ENCODE measurements at regions not wholly inside any gene's neighbourhood (a gene's known extent, or its start where the extent isn't known, plus 50 kb on each side); places are given as distances from the start of the nearest gene placed in this dataset.

- DNase-seq = no peak
- no peaks in the 10 kb centered on the region for H3K4me1 ChIP-seq (ENCODE audit: control insufficient read depth, insufficient read depth, low read length)
- H3K27me3 ChIP-seq (ENCODE audit: control insufficient read depth, insufficient read depth, low read length) = no peaks in the 10 kb centered on the region
- no peak overlapping the region for H3K27ac ChIP-seq (ENCODE audit: low read length)
- H3K4me3 ChIP-seq (ENCODE audit: low read length) = no peak overlapping the region
- no peaks in the 10 kb centered on the region for H3K9me3 ChIP-seq (ENCODE audit: control insufficient read depth, low read depth, low read length)
- no peaks in the 10 kb centered on the region for H3K36me3 ChIP-seq (ENCODE audit: control insufficient read depth, insufficient read depth, low read length)
- 100% methylated on average over 1 of the region's 2 CpGs for WGBS (ENCODE audit: insufficient coverage, low lambda C conversion rate)
Observed at GRCh38 chr7:125848157-125848556, 918.5 kb upstream of the POT1 start.

GRCh38 chr7:125847692-125848091 lies 918.1 kb upstream of the POT1 start:
- Histone ChIP-seq H3K4me1 (ENCODE audit: control insufficient read depth, insufficient read depth, low read length) (no peaks in the 10 kb centered on the region), H3K36me3 (ENCODE audit: control insufficient read depth, insufficient read depth, low read length) (no peaks in the 10 kb centered on the region), H3K4me3 (ENCODE audit: low read length) (no peak overlapping the region), H3K27me3 (ENCODE audit: control insufficient read depth, insufficient read depth, low read length) (no peaks in the 10 kb centered on the region), H3K27ac (ENCODE audit: low read length) (no peak overlapping the region), H3K9me3 (ENCODE audit: control insufficient read depth, low read depth, low read length) (no peaks in the 10 kb centered on the region)
- DNase-seq = no peak
- WGBS (ENCODE audit: insufficient coverage, low lambda C conversion rate) = no CpG with 5 or more reads among the region's 3 CpGs

GRCh38 chr7:125847055-125847454 lies 917.4 kb upstream of the POT1 start:
- Histone ChIP-seq H3K27me3 (ENCODE audit: control insufficient read depth, insufficient read depth, low read length) (no peaks in the 10 kb centered on the region), H3K27ac (ENCODE audit: low read length) (no peak overlapping the region), H3K4me3 (ENCODE audit: low read length) (no peak overlapping the region), H3K9me3 (ENCODE audit: control insufficient read depth, low read depth, low read length) (no peaks in the 10 kb centered on the region), H3K4me1 (ENCODE audit: control insufficient read depth, insufficient read depth, low read length) (no peaks in the 10 kb centered on the region), H3K36me3 (ENCODE audit: control insufficient read depth, insufficient read depth, low read length) (no peaks in the 10 kb centered on the region)
- 84% methylated on average over 3 of the region's 3 CpGs for whole genome bisulfite sequencing (ENCODE audit: insufficient coverage, low lambda C conversion rate)
- DNase-seq = no peak

GRCh38 chr7:125845686-125846085 lies 916.1 kb upstream of the POT1 start:
- WGBS (ENCODE audit: insufficient coverage, low lambda C conversion rate) = 100% methylated on average over 1 of the region's 1 CpG
- H3K4me1 ChIP-seq (ENCODE audit: control insufficient read depth, insufficient read depth, low read length) = no peaks in the 10 kb centered on the region
- no peaks in the 10 kb centered on the region for H3K36me3 ChIP-seq (ENCODE audit: control insufficient read depth, insufficient read depth, low read length)
- no peak for DNase-seq
- H3K4me3 ChIP-seq (ENCODE audit: low read length) = no peak overlapping the region
- no peaks in the 10 kb centered on the region for H3K27me3 ChIP-seq (ENCODE audit: control insufficient read depth, insufficient read depth, low read length)
- no peaks in the 10 kb centered on the region for H3K9me3 ChIP-seq (ENCODE audit: control insufficient read depth, low read depth, low read length)
- H3K27ac ChIP-seq (ENCODE audit: low read length) = no peak overlapping the region

- no peaks in the 10 kb centered on the region for H3K9me3 ChIP-seq (ENCODE audit: control insufficient read depth, low read depth, low read length)
- H3K4me3 ChIP-seq (ENCODE audit: low read length) = no peak overlapping the region
- no peaks in the 10 kb centered on the region for H3K4me1 ChIP-seq (ENCODE audit: control insufficient read depth, insufficient read depth, low read length)
- H3K27me3 ChIP-seq (ENCODE audit: control insufficient read depth, insufficient read depth, low read length) = no peaks in the 10 kb centered on the region
- H3K36me3 ChIP-seq (ENCODE audit: control insufficient read depth, insufficient read depth, low read length) = no peaks in the 10 kb centered on the region
- no CpG with 5 or more reads among the region's 2 CpGs for WGBS (ENCODE audit: insufficient coverage, low lambda C conversion rate)
- DNase-seq = no peak
- no peak overlapping the region for H3K27ac ChIP-seq (ENCODE audit: low read length)
Observed at GRCh38 chr7:125834421-125834820, 904.8 kb upstream of the POT1 start.

GRCh38 chr7:125833839-125834238 lies 904.2 kb upstream of the POT1 start:
- H3K4me3 ChIP-seq (ENCODE audit: low read length) = no peak overlapping the region
- no peaks in the 10 kb centered on the region for H3K36me3 ChIP-seq (ENCODE audit: control insufficient read depth, insufficient read depth, low read length)
- no peaks in the 10 kb centered on the region for H3K9me3 ChIP-seq (ENCODE audit: control insufficient read depth, low read depth, low read length)
- 85% methylated on average over 3 of the region's 8 CpGs for WGBS (ENCODE audit: insufficient coverage, low lambda C conversion rate)
- H3K4me1 ChIP-seq (ENCODE audit: control insufficient read depth, insufficient read depth, low read length) = no peaks in the 10 kb centered on the region
- no peak for DNase-seq
- H3K27ac ChIP-seq (ENCODE audit: low read length) = no peak overlapping the region
- no peaks in the 10 kb centered on the region for H3K27me3 ChIP-seq (ENCODE audit: control insufficient read depth, insufficient read depth, low read length)

- H3K27me3 ChIP-seq (ENCODE audit: control insufficient read depth, insufficient read depth, low read length) = no peaks in the 10 kb centered on the region
- H3K9me3 ChIP-seq (ENCODE audit: control insufficient read depth, low read depth, low read length) = no peaks in the 10 kb centered on the region
- no peaks in the 10 kb centered on the region for H3K4me1 ChIP-seq (ENCODE audit: control insufficient read depth, insufficient read depth, low read length)
- H3K4me3 ChIP-seq (ENCODE audit: low read length) = no peak overlapping the region
- H3K27ac ChIP-seq (ENCODE audit: low read length) = no peak overlapping the region
- no peak for DNase-seq
- no peaks in the 10 kb centered on the region for H3K36me3 ChIP-seq (ENCODE audit: control insufficient read depth, insufficient read depth, low read length)
Observed at GRCh38 chr7:125830743-125831142, 901.1 kb upstream of the POT1 start.

GRCh38 chr7:125828153-125828700 lies 898.6 kb upstream of the POT1 start:
- Histone ChIP-seq H3K9me3 (ENCODE audit: control insufficient read depth, low read depth, low read length) (no peaks in the 10 kb centered on the region), H3K36me3 (ENCODE audit: control insufficient read depth, insufficient read depth, low read length) (no peaks in the 10 kb centered on the region), H3K4me3 (ENCODE audit: low read length) (no peak overlapping the region), H3K27me3 (ENCODE audit: control insufficient read depth, insufficient read depth, low read length) (no peaks in the 10 kb centered on the region), H3K27ac (ENCODE audit: low read length) (no peak overlapping the region), H3K4me1 (ENCODE audit: control insufficient read depth, insufficient read depth, low read length) (no peaks in the 10 kb centered on the region)
- no peak for DNase-seq
- 100% methylated on average over 1 of the region's 3 CpGs for WGBS (ENCODE audit: insufficient coverage, low lambda C conversion rate)

- Histone ChIP-seq H3K27me3 (ENCODE audit: control insufficient read depth, insufficient read depth, low read length) (no peaks in the 10 kb centered on the region), H3K4me1 (ENCODE audit: control insufficient read depth, insufficient read depth, low read length) (no peaks in the 10 kb centered on the region), H3K36me3 (ENCODE audit: control insufficient read depth, insufficient read depth, low read length) (no peaks in the 10 kb centered on the region), H3K27ac (ENCODE audit: low read length) (no peak overlapping the region), H3K9me3 (ENCODE audit: control insufficient read depth, low read depth, low read length) (peaks cover 2% of the 10 kb centered on the region), H3K4me3 (ENCODE audit: low read length) (no peak overlapping the region)
- DNase-seq = no peak
Observed at GRCh38 chr7:125823538-125823937, 893.9 kb upstream of the POT1 start.

- H3K27ac ChIP-seq (ENCODE audit: low read length) = no peak overlapping the region
- no peaks in the 10 kb centered on the region for H3K36me3 ChIP-seq (ENCODE audit: control insufficient read depth, insufficient read depth, low read length)
- H3K4me3 ChIP-seq (ENCODE audit: low read length) = no peak overlapping the region
- H3K4me1 ChIP-seq (ENCODE audit: control insufficient read depth, insufficient read depth, low read length) = no peaks in the 10 kb centered on the region
- no peak for DNase-seq
- no peaks in the 10 kb centered on the region for H3K27me3 ChIP-seq (ENCODE audit: control insufficient read depth, insufficient read depth, low read length)
- H3K9me3 ChIP-seq (ENCODE audit: control insufficient read depth, low read depth, low read length) = peaks cover 2% of the 10 kb centered on the region
Observed at GRCh38 chr7:125820495-125820894, 890.9 kb upstream of the POT1 start.

- H3K27ac ChIP-seq (ENCODE audit: low read length) = no peak overlapping the region
- no peak for DNase-seq
- H3K4me3 ChIP-seq (ENCODE audit: low read length) = no peak overlapping the region
- no peaks in the 10 kb centered on the region for H3K4me1 ChIP-seq (ENCODE audit: control insufficient read depth, insufficient read depth, low read length)
- H3K9me3 ChIP-seq (ENCODE audit: control insufficient read depth, low read depth, low read length) = no peaks in the 10 kb centered on the region
- no peaks in the 10 kb centered on the region for H3K36me3 ChIP-seq (ENCODE audit: control insufficient read depth, insufficient read depth, low read length)
- H3K27me3 ChIP-seq (ENCODE audit: control insufficient read depth, insufficient read depth, low read length) = no peaks in the 10 kb centered on the region
- 75% methylated on average over 2 of the region's 2 CpGs for WGBS (ENCODE audit: insufficient coverage, low lambda C conversion rate)
Observed at GRCh38 chr7:125814100-125814499, 884.5 kb upstream of the POT1 start.

All from large intestine (tissue), 3 donors.